ENCODE measurements at regions not wholly inside any gene's neighbourhood (a gene's known extent, or its start where the extent isn't known, plus 50 kb on each side); places are given as distances from the start of the nearest gene placed in this dataset.

DNA sequence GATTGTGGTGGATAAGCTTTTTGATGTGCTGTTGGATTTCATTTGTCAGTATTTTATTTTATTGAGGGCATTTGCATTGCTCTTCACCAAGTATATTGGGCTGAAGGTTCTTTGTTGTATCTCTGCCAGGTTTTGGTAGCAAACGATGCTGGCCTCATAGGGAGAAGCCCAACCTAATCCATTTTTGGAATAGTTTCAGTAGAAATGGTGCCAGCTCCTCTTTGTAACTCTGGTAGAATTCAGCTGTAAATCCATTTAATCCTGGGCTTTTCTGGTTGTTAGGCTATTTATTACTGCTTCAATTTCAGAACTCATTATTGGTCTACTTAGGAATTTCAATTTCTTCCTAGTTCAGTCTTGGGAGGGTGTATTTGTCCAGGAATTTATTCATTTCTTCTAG is 309.8 kb upstream of the SETBP1 start:
- DNase-seq, result no peak

GRCh38 chr18:44374966-44375365 is 305.7 kb upstream of the SETBP1 start:
- DNase-seq, result no peak

- DNase-seq, result no peak
Observed at GRCh38 chr18:44386401-44386800, 294.3 kb upstream of the SETBP1 start.

- no peak for DNase-seq
Observed at GRCh38 chr18:44388329-44388728, 292.4 kb upstream of the SETBP1 start.

- DNase-seq, result no peak
Observed at GRCh38 chr18:44392933-44393332, 287.8 kb upstream of the SETBP1 start.

GRCh38 chr18:44393406-44393805 is 287.3 kb upstream of the SETBP1 start:
- DNase-seq, result no peak

DNA sequence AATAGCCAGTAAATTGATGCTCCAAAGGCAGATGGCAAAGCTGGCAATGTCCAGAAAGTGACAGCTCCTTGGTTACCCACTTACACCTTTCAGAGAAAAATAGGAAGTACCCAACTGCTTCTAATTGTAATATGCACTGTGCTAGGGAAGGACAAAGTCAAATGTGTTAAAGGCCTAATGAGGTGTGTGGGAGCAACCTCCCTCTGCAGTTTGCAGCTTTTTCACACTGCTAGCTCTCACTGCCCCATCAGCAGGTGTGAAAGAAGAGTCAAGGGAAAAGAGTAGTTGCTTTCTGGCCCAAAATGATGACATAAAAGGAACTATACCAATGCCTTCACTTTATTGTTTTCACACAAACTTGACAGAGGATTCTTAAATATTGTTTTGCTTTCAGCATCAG is 284.1 kb upstream of the SETBP1 start:
- no peak for DNase-seq

GRCh38 chr18:44409071-44409470 is 271.6 kb upstream of the SETBP1 start:
- DNase-seq, result no peak

GRCh38 chr18:44409515-44409914 is 271.2 kb upstream of the SETBP1 start:
- DNase-seq, result no peak

- no peak for DNase-seq
Observed at GRCh38 chr18:44410740-44411139, 269.9 kb upstream of the SETBP1 start.

GRCh38 chr18:44411262-44411905 is 269.3 kb upstream of the SETBP1 start:
- DNase-seq, result no peak

GRCh38 chr18:44411976-44412375 is 268.7 kb upstream of the SETBP1 start:
- DNase-seq, result no peak

GRCh38 chr18:44423814-44424644 is 256.7 kb upstream of the SETBP1 start:
- DNase-seq, result no peak

- DNase-seq, result no peak
Observed at GRCh38 chr18:44424645-44425035, 256.0 kb upstream of the SETBP1 start.

- no peak for DNase-seq
Observed at GRCh38 chr18:44425161-44425560, 255.5 kb upstream of the SETBP1 start.

DNA sequence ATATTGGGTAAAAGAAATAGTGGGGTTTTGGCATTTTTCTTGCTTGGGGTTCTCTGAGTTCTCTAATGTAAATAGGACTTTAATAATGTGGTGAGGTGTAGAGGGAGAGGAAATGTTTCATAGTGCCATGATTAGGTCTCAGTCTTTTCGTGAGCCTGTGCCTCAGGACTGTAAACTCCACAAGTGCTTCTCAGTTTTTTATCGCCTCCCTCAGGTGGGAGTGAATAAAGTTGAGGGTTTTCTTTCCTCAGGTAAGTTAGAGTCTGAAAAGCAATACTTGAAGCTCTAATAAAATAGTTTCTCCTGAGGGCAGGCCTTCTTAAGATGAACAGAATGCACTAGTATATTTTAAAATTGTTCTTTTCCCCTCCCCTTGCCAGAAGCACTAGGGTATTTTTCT is 243.1 kb upstream of the SETBP1 start:
- DNase-seq, result no peak

- DNase-seq, result no peak
Observed at GRCh38 chr18:44450226-44450625, 230.5 kb upstream of the SETBP1 start.

- no peak for DNase-seq
Observed at GRCh38 chr18:44452346-44452745, 228.3 kb upstream of the SETBP1 start.

- DNase-seq, result no peak
Observed at GRCh38 chr18:44453505-44453904, 227.2 kb upstream of the SETBP1 start.

GRCh38 chr18:44458777-44459176 is 221.9 kb upstream of the SETBP1 start:
- no peak for DNase-seq

DNA sequence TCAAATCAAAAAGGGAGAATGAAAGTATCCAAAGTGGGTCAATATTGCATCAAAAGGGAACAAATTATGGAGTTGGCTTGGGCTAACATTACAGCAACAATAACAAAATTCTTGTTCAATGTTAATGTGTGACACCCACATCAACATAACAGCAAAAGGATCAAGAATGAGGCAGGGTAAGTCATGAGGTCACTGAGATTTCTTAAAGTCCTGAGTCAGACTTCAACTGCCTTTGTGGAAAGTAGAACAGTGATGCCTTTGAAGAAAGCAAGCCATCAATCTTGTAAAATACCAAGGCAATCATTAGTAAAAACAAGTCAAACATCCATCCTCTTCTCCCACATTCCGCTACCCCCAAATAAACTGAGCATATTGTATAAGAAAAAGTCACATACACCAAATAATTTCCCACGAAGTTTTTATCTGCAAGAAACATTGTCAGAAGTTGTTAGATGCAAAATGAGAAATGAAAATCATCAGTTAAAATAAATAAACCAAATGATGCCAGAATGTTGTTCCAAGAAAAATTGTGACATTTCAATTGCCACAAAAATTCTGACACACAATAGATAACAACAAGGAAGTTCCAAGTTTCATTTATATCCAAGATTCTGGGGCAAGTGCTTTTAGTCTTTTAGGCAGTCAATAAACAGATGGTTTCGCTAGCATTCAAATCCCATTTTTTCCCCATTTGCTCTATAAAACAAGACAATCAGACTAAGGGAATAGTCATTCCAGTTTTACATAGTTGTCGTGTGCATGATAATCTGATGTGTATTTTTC is 216.1 kb upstream of the SETBP1 start:
- DNase-seq, result no peak

- DNase-seq, result no peak
Observed at GRCh38 chr18:44465381-44465841, 215.3 kb upstream of the SETBP1 start.

- DNase-seq, result no peak
Observed at GRCh38 chr18:44466997-44467396, 213.7 kb upstream of the SETBP1 start.

GRCh38 chr18:44467718-44468117 is 213.0 kb upstream of the SETBP1 start:
- DNase-seq, result no peak
